ENCODE measurements at regions not wholly inside any gene's neighbourhood (a gene's known extent, or its start where the extent isn't known, plus 50 kb on each side); places are given as distances from the start of the nearest gene placed in this dataset.
A peak's percentile ranks its signal among the peaks of the same experiment; 100 is the strongest.

DNA sequence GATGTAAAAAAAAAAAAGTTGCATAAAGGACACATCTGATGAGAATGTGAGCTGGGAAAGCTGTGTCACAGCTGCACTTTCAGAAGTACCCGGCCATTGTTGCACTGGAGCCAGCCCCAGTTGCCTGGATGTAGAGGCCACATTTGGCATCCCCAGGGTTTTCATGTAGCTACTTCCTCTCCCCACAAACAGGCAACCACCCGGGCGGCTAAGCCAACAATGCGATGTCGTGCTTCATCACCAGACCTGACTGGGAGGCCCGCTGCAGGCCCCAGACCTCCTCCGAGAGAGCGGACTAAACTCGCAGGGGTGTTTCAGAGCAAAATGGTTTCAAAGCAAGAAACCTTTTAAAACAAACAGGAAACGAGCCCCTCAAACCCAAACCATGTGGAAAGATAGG lies 142.3 kb downstream of the TMCO5A start:
- no peaks in the 10 kb centered on the region for H3K27me3 Mint-ChIP-seq (ENCODE audit: low read depth)
- H3K9me3 Mint-ChIP-seq = no peaks in the 10 kb centered on the region
- no peaks in the 10 kb centered on the region for H3K36me3 Mint-ChIP-seq (ENCODE audit: low read depth)
- no peak overlapping the region for H3K4me3 Mint-ChIP-seq
- no peak overlapping the region for H3K27ac Mint-ChIP-seq
- H3K4me1 Mint-ChIP-seq = peaks cover 38% of the 10 kb centered on the region
- TF ChIP-seq, protein P1, sequence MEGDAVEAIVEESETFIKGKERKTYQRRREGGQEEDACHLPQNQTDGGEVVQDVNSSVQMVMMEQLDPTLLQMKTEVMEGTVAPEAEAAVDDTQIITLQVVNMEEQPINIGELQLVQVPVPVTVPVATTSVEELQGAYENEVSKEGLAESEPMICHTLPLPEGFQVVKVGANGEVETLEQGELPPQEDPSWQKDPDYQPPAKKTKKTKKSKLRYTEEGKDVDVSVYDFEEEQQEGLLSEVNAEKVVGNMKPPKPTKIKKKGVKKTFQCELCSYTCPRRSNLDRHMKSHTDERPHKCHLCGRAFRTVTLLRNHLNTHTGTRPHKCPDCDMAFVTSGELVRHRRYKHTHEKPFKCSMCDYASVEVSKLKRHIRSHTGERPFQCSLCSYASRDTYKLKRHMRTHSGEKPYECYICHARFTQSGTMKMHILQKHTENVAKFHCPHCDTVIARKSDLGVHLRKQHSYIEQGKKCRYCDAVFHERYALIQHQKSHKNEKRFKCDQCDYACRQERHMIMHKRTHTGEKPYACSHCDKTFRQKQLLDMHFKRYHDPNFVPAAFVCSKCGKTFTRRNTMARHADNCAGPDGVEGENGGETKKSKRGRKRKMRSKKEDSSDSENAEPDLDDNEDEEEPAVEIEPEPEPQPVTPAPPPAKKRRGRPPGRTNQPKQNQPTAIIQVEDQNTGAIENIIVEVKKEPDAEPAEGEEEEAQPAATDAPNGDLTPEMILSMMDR (IDR thresholded peaks at IDR 0.05; ENCODE audit: unreplicated experiment in 3 of 3) = no peak

DNA sequence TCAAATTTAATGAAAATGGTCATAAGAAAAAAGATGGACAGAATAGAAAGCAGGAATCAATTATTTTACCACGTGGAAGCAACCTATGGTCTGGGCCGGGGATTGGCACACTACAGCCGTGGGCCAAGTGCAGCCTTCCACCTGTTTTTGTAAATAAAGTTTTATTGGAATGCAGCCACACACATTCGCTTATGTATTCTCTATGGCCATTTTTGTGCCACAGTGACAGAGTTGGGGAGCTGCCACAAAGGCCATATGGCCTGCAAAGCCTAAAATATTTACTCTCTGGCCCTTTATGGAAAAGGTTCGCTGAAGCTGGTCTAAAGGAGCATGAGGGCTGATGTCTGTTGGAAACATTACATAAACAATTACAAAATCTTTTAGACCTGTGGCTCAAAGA lies 144.8 kb downstream of the TMCO5A start:
- Mint-ChIP-seq H3K4me1 (peaks cover 15% of the 10 kb centered on the region), H3K36me3 (ENCODE audit: low read depth) (no peaks in the 10 kb centered on the region), H3K27me3 (ENCODE audit: low read depth) (no peaks in the 10 kb centered on the region), H3K27ac (peak overlapping the region in 1 of 3 experiments; percentile 47), H3K4me3 (no peak overlapping the region), H3K9me3 (no peaks in the 10 kb centered on the region)
- TF ChIP-seq, protein P1 (IDR thresholded peaks at IDR 0.05; ENCODE audit: unreplicated experiment in 3 of 3) = no peak

DNA sequence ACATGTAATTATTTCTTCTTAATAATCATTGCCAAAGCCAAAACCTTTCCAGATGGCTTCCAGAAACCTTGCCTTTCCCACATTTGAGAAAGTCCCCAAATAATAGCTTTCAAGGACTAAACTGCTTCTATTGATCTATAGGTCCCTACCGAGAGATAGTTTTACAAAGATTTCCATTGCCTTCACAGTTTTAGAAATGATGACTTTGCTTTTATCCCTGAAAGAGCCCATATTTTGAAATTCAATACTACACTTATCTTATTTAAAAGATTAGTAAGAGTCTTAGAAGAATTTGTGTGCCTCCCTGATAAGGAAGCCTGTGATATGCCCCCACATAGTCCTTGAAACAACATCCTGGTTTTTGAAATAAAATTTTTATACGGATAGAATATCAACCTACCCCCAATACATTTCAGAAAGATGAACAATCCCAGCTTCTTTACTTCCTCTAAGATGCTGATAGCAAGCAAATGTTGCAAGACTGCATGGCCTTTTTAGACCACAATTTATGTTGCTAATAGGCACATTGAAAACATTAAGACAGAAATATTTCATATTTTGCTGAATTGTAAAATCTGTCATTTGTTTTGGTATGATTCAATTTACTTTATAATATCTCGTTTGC lies 146.3 kb downstream of the TMCO5A start:
- TF ChIP-seq, protein P1 (IDR thresholded peaks at IDR 0.05; ENCODE audit: unreplicated experiment in 3 of 3) = no peak
- H3K4me3 Mint-ChIP-seq = no peak overlapping the region

DNA sequence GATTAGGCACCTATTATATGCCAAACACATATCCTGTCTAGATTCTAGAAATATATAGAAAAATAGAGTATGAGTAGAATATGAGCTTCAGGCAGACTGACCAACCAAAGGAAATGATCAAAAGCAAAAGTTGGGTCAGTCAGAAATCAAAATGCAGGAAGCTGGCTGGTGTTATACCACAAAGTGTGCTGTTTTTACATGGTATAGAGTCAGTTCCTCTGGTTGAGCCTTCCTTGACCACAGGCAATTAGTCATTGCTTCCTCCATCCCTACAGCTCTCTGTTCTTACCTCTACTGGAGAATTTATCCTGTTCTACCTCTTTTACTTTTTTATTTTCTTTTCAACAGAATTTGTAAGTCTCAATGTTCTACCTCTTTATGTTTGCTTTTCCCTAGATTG lies 149.8 kb downstream of the TMCO5A start:
- no peak overlapping the region for H3K4me3 Mint-ChIP-seq
- H3K27me3 Mint-ChIP-seq (ENCODE audit: low read depth) = no peaks in the 10 kb centered on the region
- no peaks in the 10 kb centered on the region for H3K36me3 Mint-ChIP-seq (ENCODE audit: low read depth)
- no peak overlapping the region for H3K27ac Mint-ChIP-seq
- peaks cover 10% of the 10 kb centered on the region for H3K4me1 Mint-ChIP-seq
- H3K9me3 Mint-ChIP-seq = no peaks in the 10 kb centered on the region
- TF ChIP-seq, protein P1 (IDR thresholded peaks at IDR 0.05; ENCODE audit: unreplicated experiment in 3 of 3) = no peak

More for the DNA sequence above, 146.3 kb downstream of the TMCO5A start:
- Mint-ChIP-seq H3K27ac (peak overlapping the region in 2 of 3 experiments; percentile 35 to 65), H3K4me1 (peaks cover 10% of the 10 kb centered on the region), H3K36me3 (ENCODE audit: low read depth) (no peaks in the 10 kb centered on the region), H3K27me3 (ENCODE audit: low read depth) (no peaks in the 10 kb centered on the region), H3K9me3 (no peaks in the 10 kb centered on the region)

DNA sequence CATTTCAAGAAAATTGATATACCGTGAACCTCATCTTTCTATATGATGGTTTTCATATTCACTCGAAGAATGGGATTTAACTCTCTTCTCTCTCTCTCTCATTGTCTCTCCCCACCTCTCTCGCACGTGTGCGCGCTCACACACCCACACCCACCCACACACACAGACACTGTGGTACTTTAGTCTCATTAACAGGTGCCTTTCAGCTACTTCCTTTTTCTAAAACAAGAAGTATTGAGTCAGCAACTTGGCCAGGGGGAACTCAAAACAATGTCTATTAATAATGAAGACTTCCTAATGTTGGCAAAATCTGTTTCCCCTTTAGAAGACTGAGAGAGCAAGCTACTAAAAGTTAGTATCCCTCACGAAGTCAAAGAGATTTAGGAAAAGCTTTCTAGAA lies 150.7 kb downstream of the TMCO5A start:
- Mint-ChIP-seq H3K4me3 (no peak overlapping the region), H3K4me1 (peaks cover 10% of the 10 kb centered on the region), H3K9me3 (no peaks in the 10 kb centered on the region), H3K27ac (peak overlapping the region in 1 of 3 experiments; percentile 5), H3K36me3 (ENCODE audit: low read depth) (no peaks in the 10 kb centered on the region), H3K27me3 (ENCODE audit: low read depth) (peaks cover 3% of the 10 kb centered on the region)
- TF ChIP-seq, protein P1 (IDR thresholded peaks at IDR 0.05; ENCODE audit: unreplicated experiment in 3 of 3) = no peak

DNA sequence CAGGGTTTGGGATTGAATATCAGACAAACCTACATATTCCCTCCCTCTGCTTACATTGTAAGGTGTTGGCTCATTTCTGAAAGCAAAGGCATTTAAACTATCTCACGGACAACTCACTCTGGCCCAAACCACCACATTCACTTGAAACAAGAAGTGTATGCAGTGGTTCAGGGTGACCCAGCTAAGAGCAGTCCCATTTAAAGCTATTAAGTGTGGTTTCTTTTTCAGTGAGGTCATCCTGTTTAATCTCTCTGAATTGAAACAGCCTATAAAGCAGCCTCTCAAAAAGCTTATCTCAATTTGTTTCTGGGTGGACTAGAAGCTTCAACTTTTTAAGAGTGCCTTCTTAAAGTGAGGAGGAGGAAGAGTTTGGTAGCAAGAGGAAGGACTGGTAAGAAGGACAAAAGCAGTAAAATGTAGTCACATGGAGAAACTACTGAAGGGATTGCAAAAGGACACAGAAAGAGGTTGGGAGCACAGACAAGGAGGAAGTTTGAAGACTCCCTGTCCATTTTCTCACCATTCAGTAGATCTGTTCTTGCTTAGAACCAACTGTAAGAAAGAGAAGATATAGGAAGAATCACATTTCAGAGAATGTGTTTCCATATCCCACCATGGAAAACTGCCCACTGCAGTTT lies 151.6 kb downstream of the TMCO5A start:
- Mint-ChIP-seq H3K27me3 (ENCODE audit: low read depth) (peaks cover 3% of the 10 kb centered on the region), H3K27ac (peak overlapping the region in 1 of 3 experiments; percentile 7), H3K4me1 (peaks cover 4% of the 10 kb centered on the region), H3K36me3 (ENCODE audit: low read depth) (no peaks in the 10 kb centered on the region), H3K9me3 (no peaks in the 10 kb centered on the region), H3K4me3 (no peak overlapping the region)
- TF ChIP-seq, protein P1 (IDR thresholded peaks at IDR 0.05; ENCODE audit: unreplicated experiment in 3 of 3) = no peak

Data from nephron (organoid).